GM18507 (cell line): ENCODE measurements at regions not wholly inside any gene's neighbourhood (a gene's known extent, or its start where the extent isn't known, plus 50 kb on each side); places are given as distances from the start of the nearest gene placed in this dataset.
"Not testable (repeated sequence)": the region's sequence is repeated elsewhere in the genome, so short reads cannot be mapped to it uniquely, and the experiment has no call there.

ENCODE experiments used
- DNase-seq: peaks from one replicate; pipeline ENCODE4 v3.0.0; 2011; ENCODE audit warnings: low read depth; ENCODE audit not compliant: insufficient read length; ENCODE audit errors: extremely low spot score
- FAIRE-seq: peaks from 2 replicates; lab custom pipeline; 2011; peaks lifted over from hg19 to GRCh38; lab: Jason Lieb, UNC

GRCh38 chrX:90337161-90337560 lies 415.5 kb downstream of the TGIF2LX start:
- not testable (repeated sequence) for FAIRE-seq, DNase-seq

GRCh38 chrX:90369632-90370031 lies 447.9 kb downstream of the TGIF2LX start:
- FAIRE-seq, DNase-seq: not testable (repeated sequence)

- DNase-seq, FAIRE-seq: not testable (repeated sequence)
Measured at GRCh38 chrX:90398020-90398419, 476.3 kb downstream of the TGIF2LX start.

GRCh38 chrX:90402169-90402568 lies 480.5 kb downstream of the TGIF2LX start:
- FAIRE-seq, result peak; percentile 36
- DNase-seq, result not testable (repeated sequence)

- FAIRE-seq, DNase-seq: not testable (repeated sequence)
Measured at GRCh38 chrX:90403859-90404258, 482.2 kb downstream of the TGIF2LX start.

GRCh38 chrX:90404846-90405436 lies 483.2 kb downstream of the TGIF2LX start:
- FAIRE-seq, result not testable (repeated sequence)

GRCh38 chrX:90453770-90454338 lies 532.1 kb downstream of the TGIF2LX start:
- not testable (repeated sequence) for FAIRE-seq, DNase-seq

More at GRCh38 chrX:90404846-90405436, 483.2 kb downstream of the TGIF2LX start:
- DNase-seq, result not testable (repeated sequence)

GRCh38 chrX:90458071-90458899 lies 536.6 kb downstream of the TGIF2LX start:
- DNase-seq, result not testable (repeated sequence)
- peak; percentile 15 for FAIRE-seq

GRCh38 chrX:90474445-90474844 lies 552.7 kb downstream of the TGIF2LX start:
- not testable (repeated sequence) for DNase-seq, FAIRE-seq

- FAIRE-seq, DNase-seq: not testable (repeated sequence)
Measured at GRCh38 chrX:90485406-90485805, 563.7 kb downstream of the TGIF2LX start.

GRCh38 chrX:90521284-90521683 lies 599.6 kb downstream of the TGIF2LX start:
- not testable (repeated sequence) for DNase-seq, FAIRE-seq

GRCh38 chrX:90524383-90524968 lies 602.8 kb downstream of the TGIF2LX start:
- not testable (repeated sequence) for DNase-seq, FAIRE-seq
